WTC11 (cell line): ENCODE measurements at regions not wholly inside any gene's neighbourhood (a gene's known extent, or its start where the extent isn't known, plus 50 kb on each side); places are given as distances from the start of the nearest gene placed in this dataset.

Experiments
- ATAC-seq: fragments of 200-7000 bp; cut with Tn5 transposase; 2 replicates; pipeline ENCODE4 v1.10.0; 2021; ENCODE audit warnings: mild to moderate bottlenecking, moderate library complexity
- CTCF ChIA-PET: fragments of 300-600 bp; sonication (Branson Sonifier 250); formaldehyde crosslinking; loops from one replicate; lab custom pipeline; 2021; ENCODE audit warnings: antibody characterized with exemption; lab: Charles Lee
- POLR2A ChIA-PET: fragments of 350-600 bp; sonication (Branson Sonifier 250); formaldehyde crosslinking; loops from one replicate; lab custom pipeline; 2021; ENCODE audit warnings: antibody characterized with exemption; lab: Charles Lee
- DNase-seq: peaks from one replicate; pipeline ENCODE4 v3.0.0; 2021; ENCODE audit warnings: low spot score
- H3K27ac Mint-ChIP-seq: 2 replicates; pipeline ENCODE4 v1.8.0; 2021; ENCODE audit warnings: mixed read lengths
- H3K27me3 Mint-ChIP-seq: 2 replicates; pipeline ENCODE4 v1.8.0; 2021; ENCODE audit warnings: low read depth, mild to moderate bottlenecking, moderate library complexity, mixed read lengths
- H3K36me3 Mint-ChIP-seq: 2 replicates; pipeline ENCODE4 v1.8.0; 2021; ENCODE audit warnings: mixed read lengths
- H3K4me1 Mint-ChIP-seq: 2 replicates; pipeline ENCODE4 v1.8.0; 2022; ENCODE audit warnings: mixed read lengths
- H3K4me3 Mint-ChIP-seq: 2 replicates; pipeline ENCODE4 v1.8.0; 2021; ENCODE audit warnings: mild to moderate bottlenecking, moderate library complexity, mixed read lengths
- H3K9me3 Mint-ChIP-seq: 2 replicates; pipeline ENCODE4 v1.8.0; 2021; ENCODE audit warnings: mixed read lengths
- CREB1 ChIP-seq: sonication (generic); formaldehyde crosslinking; IDR thresholded peaks from 2 replicates; pipeline ENCODE4 v1.8.0; 2023; ENCODE audit warnings: mild to moderate bottlenecking, missing genetic modification reagents
- FOXJ3 ChIP-seq: sonication (generic); formaldehyde crosslinking; IDR thresholded peaks from 2 replicates; pipeline ENCODE4 v1.9.0; 2021; ENCODE audit warnings: missing genetic modification reagents, mild to moderate bottlenecking, borderline replicate concordance
- GRHL2 ChIP-seq: fragments of 250-450 bp; sonication (Bioruptor Pico); IDR thresholded peaks from 2 replicates; pipeline ENCODE4 v1.8.0; 2022; ENCODE audit warnings: mild to moderate bottlenecking, moderate library complexity; ENCODE audit not compliant: insufficient replicate concordance, severe bottlenecking
- GTF2I ChIP-seq: fragments of 250-450 bp; sonication (Bioruptor Pico); conservative IDR thresholded peaks from 2 replicates; pipeline ENCODE4 v1.4.0; 2021; ENCODE audit warnings: mild to moderate bottlenecking
- HMGA2 ChIP-seq: fragments of 250-450 bp; sonication (Bioruptor Pico); IDR thresholded peaks from 2 replicates; pipeline ENCODE4 v1.4.0; 2021; ENCODE audit warnings: mild to moderate bottlenecking, moderate library complexity
- MYBL2 ChIP-seq: sonication (generic); formaldehyde crosslinking; IDR thresholded peaks from 2 replicates; pipeline ENCODE4 v1.8.1; 2023; ENCODE audit warnings: mild to moderate bottlenecking, moderate library complexity, missing genetic modification reagents
- NFE2L1 ChIP-seq: sonication (generic); formaldehyde crosslinking; IDR thresholded peaks from 2 replicates; pipeline ENCODE4 v1.8.1; 2023; ENCODE audit warnings: missing genetic modification reagents
- SMAD3 ChIP-seq: sonication (generic); formaldehyde crosslinking; IDR thresholded peaks from 2 replicates; pipeline ENCODE4 v1.8.0; 2022; ENCODE audit warnings: missing genetic modification reagents, mild to moderate bottlenecking, borderline replicate concordance
- SP1 ChIP-seq: sonication (generic); formaldehyde crosslinking; conservative IDR thresholded peaks from 2 replicates; pipeline ENCODE4 v1.8.1; 2022; ENCODE audit warnings: missing genetic modification reagents
- TP53 ChIP-seq: sonication (generic); formaldehyde crosslinking; IDR thresholded peaks from 2 replicates; pipeline ENCODE4 v1.8.1; 2023; ENCODE audit warnings: mild to moderate bottlenecking, missing genetic modification reagents
- ZNF232 ChIP-seq: sonication (generic); formaldehyde crosslinking; IDR thresholded peaks from 2 replicates; pipeline ENCODE4 v1.8.0; 2022; ENCODE audit warnings: mild to moderate bottlenecking, missing genetic modification reagents
- ZNF263 ChIP-seq: sonication (generic); formaldehyde crosslinking; IDR thresholded peaks from 2 replicates; pipeline ENCODE4 v1.8.1; 2022; ENCODE audit warnings: low read depth, mild to moderate bottlenecking, moderate library complexity, missing genetic modification reagents
- ZNF396 ChIP-seq: fragments of 250-450 bp; sonication (Bioruptor Pico); IDR thresholded peaks from 2 replicates; pipeline ENCODE4 v1.8.0; 2021; ENCODE audit warnings: mild to moderate bottlenecking, moderate library complexity, borderline replicate concordance
- ZNF416 ChIP-seq: fragments of 250-450 bp; sonication (Bioruptor Pico); IDR thresholded peaks from 2 replicates; pipeline ENCODE4 v1.9.0; 2021; ENCODE audit warnings: mild to moderate bottlenecking, inconsistent platforms
- ZNF423 ChIP-seq: fragments of 250-450 bp; sonication (Bioruptor Pico); IDR thresholded peaks from 2 replicates; pipeline ENCODE4 v2.1.2; 2022; ENCODE audit warnings: mild to moderate bottlenecking, moderate library complexity
- TF ChIP-seq, protein P1 (sequence below): sonication (generic); formaldehyde crosslinking; IDR thresholded peaks from 2 replicates; pipeline ENCODE4 v1.8.0; 2022; ENCODE audit warnings: mild to moderate bottlenecking, missing genetic modification reagents
- TF ChIP-seq, protein P2 (sequence below): sonication (generic); formaldehyde crosslinking; IDR thresholded peaks from 2 replicates; pipeline ENCODE4 v1.8.0; 2023; ENCODE audit warnings: mild to moderate bottlenecking, missing genetic modification reagents
- TF ChIP-seq, protein P3 (sequence below): fragments of 250-450 bp; sonication (Bioruptor Pico); IDR thresholded peaks from 2 replicates; pipeline ENCODE4 v1.8.0; 2021; ENCODE audit warnings: mild to moderate bottlenecking
- TF ChIP-seq, protein P4 (sequence below): sonication (generic); formaldehyde crosslinking; IDR thresholded peaks from 2 replicates; pipeline ENCODE4 v1.8.1; 2023; ENCODE audit warnings: mild to moderate bottlenecking, missing genetic modification reagents, moderate library complexity
- TF ChIP-seq, protein P5 (sequence below): sonication (generic); formaldehyde crosslinking; IDR thresholded peaks from 2 replicates; pipeline ENCODE4 v1.8.1; 2022; ENCODE audit warnings: missing genetic modification reagents, borderline replicate concordance
- TF ChIP-seq, protein P6 (sequence below): sonication (generic); formaldehyde crosslinking; IDR thresholded peaks from 2 replicates; pipeline ENCODE4 v1.8.0; 2022; ENCODE audit warnings: mild to moderate bottlenecking, missing genetic modification reagents

DNA sequence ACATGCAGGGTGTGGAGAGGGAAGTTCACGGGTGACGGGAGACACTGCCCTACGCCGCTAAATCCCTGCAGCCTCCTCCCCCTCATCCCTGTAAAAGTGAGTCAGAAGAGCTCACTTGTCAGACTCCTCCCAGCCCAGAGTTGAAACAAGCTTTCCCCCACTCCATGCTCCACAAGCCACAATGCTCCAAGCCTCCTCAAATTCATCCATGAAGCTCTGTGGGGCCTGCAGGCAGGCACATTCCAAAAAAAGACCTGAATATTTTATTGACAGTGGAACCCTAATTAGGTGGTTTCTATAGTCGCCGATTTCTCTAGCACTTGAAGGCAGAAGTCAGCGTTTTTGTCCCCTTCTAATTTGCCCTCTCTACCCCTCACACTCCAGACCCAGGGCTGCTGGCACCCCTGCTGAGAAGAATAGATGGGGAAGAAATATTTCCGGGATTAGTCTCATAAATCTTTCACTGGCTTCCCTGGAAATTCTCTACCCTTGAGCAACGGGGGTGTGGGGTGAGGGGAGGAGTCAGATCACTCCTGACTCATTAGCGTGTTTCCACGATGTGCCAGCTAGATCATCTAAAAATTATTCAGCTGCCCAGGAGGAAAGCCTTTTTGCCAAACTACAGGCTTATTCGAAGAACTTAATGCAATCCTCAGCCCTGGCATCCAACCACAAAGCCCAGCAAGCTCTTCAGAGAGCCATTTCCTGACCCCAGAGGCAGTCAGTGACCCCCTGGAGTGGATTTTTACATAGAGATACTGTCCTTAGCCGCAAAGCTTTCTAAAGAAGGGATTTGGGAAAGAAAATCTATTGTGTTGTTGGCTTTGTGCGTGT lies 97.1 kb downstream of the ENC1 start:
- peak overlapping the region; percentile 55 for H3K4me3 Mint-ChIP-seq
- ChIA-PET POLR2A (interaction anchor here (0.6 to 1.1 kb wide), 2 partner anchors 25 to 97 kb away, joined by 3 read pairs; no protein-coding TSS in a partner anchor), CTCF (interaction anchor here (1.3 to 1.6 kb wide), 2 partner anchors 82 to 97 kb away, joined by 3 to 4 read pairs; partner anchors contain the start of gene ENC1)
- no peaks in the 10 kb centered on the region for H3K27me3 Mint-ChIP-seq
- no peaks in the 10 kb centered on the region for H3K9me3 Mint-ChIP-seq
- no peaks in the 10 kb centered on the region for H3K36me3 Mint-ChIP-seq
- H3K27ac Mint-ChIP-seq = peak overlapping the region; percentile 94
- DNase-seq = peak; percentile 27
- no peak for TF ChIP-seq MYBL2 (CRISPR knock-in tag)
- TF ChIP-seq NFE2L1 (CRISPR knock-in tag) = no peak
- TF ChIP-seq SMAD3 (CRISPR knock-in tag) = no peak
- TF ChIP-seq, protein P1, sequence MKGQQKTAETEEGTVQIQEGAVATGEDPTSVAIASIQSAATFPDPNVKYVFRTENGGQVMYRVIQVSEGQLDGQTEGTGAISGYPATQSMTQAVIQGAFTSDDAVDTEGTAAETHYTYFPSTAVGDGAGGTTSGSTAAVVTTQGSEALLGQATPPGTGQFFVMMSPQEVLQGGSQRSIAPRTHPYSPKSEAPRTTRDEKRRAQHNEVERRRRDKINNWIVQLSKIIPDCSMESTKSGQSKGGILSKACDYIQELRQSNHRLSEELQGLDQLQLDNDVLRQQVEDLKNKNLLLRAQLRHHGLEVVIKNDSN = no peak
- TF ChIP-seq CREB1 (CRISPR knock-in tag) = no peak
- 0 out of 2 replicates have a peak, but pooled peaks have one; percentile 31 for TF ChIP-seq ZNF232
- no peak for TF ChIP-seq HMGA2 (CRISPR knock-in tag)
- TF ChIP-seq ZNF263 (CRISPR knock-in tag) = peak; percentile 78; the same call in 1 of the 2 replicates
- 0 out of 2 replicates have a peak, but pooled peaks have one; percentile 28 for TF ChIP-seq SP1
- TF ChIP-seq, protein P2, sequence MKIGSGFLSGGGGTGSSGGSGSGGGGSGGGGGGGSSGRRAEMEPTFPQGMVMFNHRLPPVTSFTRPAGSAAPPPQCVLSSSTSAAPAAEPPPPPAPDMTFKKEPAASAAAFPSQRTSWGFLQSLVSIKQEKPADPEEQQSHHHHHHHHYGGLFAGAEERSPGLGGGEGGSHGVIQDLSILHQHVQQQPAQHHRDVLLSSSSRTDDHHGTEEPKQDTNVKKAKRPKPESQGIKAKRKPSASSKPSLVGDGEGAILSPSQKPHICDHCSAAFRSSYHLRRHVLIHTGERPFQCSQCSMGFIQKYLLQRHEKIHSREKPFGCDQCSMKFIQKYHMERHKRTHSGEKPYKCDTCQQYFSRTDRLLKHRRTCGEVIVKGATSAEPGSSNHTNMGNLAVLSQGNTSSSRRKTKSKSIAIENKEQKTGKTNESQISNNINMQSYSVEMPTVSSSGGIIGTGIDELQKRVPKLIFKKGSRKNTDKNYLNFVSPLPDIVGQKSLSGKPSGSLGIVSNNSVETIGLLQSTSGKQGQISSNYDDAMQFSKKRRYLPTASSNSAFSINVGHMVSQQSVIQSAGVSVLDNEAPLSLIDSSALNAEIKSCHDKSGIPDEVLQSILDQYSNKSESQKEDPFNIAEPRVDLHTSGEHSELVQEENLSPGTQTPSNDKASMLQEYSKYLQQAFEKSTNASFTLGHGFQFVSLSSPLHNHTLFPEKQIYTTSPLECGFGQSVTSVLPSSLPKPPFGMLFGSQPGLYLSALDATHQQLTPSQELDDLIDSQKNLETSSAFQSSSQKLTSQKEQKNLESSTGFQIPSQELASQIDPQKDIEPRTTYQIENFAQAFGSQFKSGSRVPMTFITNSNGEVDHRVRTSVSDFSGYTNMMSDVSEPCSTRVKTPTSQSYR = no peak
- TF ChIP-seq, protein P3, sequence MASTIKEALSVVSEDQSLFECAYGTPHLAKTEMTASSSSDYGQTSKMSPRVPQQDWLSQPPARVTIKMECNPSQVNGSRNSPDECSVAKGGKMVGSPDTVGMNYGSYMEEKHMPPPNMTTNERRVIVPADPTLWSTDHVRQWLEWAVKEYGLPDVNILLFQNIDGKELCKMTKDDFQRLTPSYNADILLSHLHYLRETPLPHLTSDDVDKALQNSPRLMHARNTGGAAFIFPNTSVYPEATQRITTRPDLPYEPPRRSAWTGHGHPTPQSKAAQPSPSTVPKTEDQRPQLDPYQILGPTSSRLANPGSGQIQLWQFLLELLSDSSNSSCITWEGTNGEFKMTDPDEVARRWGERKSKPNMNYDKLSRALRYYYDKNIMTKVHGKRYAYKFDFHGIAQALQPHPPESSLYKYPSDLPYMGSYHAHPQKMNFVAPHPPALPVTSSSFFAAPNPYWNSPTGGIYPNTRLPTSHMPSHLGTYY (CRISPR knock-in tag) = no peak
- TF ChIP-seq GTF2I (CRISPR knock-in tag) = no peak
- TF ChIP-seq ZNF416 (CRISPR knock-in tag) = no peak
- TF ChIP-seq ZNF423 (CRISPR knock-in tag) = 0 out of 2 replicates have a peak, but pooled peaks have one; percentile 28
- TF ChIP-seq, protein P4, sequence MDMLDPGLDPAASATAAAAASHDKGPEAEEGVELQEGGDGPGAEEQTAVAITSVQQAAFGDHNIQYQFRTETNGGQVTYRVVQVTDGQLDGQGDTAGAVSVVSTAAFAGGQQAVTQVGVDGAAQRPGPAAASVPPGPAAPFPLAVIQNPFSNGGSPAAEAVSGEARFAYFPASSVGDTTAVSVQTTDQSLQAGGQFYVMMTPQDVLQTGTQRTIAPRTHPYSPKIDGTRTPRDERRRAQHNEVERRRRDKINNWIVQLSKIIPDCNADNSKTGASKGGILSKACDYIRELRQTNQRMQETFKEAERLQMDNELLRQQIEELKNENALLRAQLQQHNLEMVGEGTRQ (CRISPR knock-in tag) = no peak
- TF ChIP-seq, protein P5, sequence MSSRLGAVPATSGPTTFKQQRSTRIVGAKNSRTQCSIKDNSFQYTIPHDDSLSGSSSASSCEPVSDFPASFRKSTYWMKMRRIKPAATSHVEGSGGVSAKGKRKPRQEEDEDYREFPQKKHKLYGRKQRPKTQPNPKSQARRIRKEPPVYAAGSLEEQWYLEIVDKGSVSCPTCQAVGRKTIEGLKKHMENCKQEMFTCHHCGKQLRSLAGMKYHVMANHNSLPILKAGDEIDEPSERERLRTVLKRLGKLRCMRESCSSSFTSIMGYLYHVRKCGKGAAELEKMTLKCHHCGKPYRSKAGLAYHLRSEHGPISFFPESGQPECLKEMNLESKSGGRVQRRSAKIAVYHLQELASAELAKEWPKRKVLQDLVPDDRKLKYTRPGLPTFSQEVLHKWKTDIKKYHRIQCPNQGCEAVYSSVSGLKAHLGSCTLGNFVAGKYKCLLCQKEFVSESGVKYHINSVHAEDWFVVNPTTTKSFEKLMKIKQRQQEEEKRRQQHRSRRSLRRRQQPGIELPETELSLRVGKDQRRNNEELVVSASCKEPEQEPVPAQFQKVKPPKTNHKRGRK = no peak
- TF ChIP-seq, all 79 proteins: peak for 4
- peaks cover 59% of the 10 kb centered on the region for H3K4me1 Mint-ChIP-seq
- peak; percentile 78 for ATAC-seq

DNA sequence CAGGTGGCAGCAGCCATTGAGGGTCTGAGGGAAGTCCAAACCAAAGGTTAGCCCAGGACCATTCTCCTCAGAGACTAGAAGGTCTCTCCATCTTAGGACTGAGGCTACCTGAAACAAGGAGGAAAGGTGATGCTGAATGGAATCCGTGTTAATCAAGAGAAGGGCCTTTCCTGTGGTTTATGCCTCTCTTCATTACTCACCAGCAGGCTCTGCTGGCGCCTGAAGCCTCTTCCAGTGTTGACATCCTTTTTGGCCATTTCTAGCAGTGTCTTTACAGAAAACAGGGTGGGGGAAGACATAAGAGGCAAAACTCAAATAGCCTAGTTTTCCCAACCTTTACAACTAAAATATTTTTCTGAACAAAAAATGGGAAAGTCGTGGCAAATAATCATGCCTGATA lies 98.0 kb downstream of the ENC1 start:
- POLR2A ChIA-PET = interaction anchor here (0.6 to 1.1 kb wide), 2 partner anchors 25 to 98 kb away, joined by 3 read pairs; no protein-coding TSS in a partner anchor
- peaks cover 68% of the 10 kb centered on the region for H3K4me1 Mint-ChIP-seq
- H3K9me3 Mint-ChIP-seq = no peaks in the 10 kb centered on the region
- no peaks in the 10 kb centered on the region for H3K27me3 Mint-ChIP-seq
- H3K36me3 Mint-ChIP-seq = no peaks in the 10 kb centered on the region
- no peak overlapping the region for H3K27ac Mint-ChIP-seq
- DNase-seq (no peak), ATAC-seq (no peak)
- CTCF ChIA-PET = no interaction called here
- H3K4me3 Mint-ChIP-seq = no peak overlapping the region
- TF ChIP-seq, protein P6, sequence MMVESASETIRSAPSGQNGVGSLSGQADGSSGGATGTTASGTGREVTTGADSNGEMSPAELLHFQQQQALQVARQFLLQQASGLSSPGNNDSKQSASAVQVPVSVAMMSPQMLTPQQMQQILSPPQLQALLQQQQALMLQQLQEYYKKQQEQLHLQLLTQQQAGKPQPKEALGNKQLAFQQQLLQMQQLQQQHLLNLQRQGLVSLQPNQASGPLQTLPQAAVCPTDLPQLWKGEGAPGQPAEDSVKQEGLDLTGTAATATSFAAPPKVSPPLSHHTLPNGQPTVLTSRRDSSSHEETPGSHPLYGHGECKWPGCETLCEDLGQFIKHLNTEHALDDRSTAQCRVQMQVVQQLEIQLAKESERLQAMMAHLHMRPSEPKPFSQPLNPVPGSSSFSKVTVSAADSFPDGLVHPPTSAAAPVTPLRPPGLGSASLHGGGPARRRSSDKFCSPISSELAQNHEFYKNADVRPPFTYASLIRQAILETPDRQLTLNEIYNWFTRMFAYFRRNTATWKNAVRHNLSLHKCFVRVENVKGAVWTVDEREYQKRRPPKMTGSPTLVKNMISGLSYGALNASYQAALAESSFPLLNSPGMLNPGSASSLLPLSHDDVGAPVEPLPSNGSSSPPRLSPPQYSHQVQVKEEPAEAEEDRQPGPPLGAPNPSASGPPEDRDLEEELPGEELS (CRISPR knock-in tag) = no peak
- TF ChIP-seq, protein P3 (CRISPR knock-in tag) = no peak
- TF ChIP-seq, protein P5 = no peak
- TF ChIP-seq FOXJ3 (CRISPR knock-in tag) (no peak), GRHL2 (CRISPR knock-in tag) (no peak), TP53 (CRISPR knock-in tag) (no peak), ZNF396 (no peak), SMAD3 (CRISPR knock-in tag) (no peak)
